Breast epithelium (tissue), 4 donors: ENCODE measurements at regions not wholly inside any gene's neighbourhood (a gene's known extent, or its start where the extent isn't known, plus 50 kb on each side); places are given as distances from the start of the nearest gene placed in this dataset.

ENCODE experiments used
- DNase-seq, 2 donors: peaks; one replicate each; pipeline ENCODE4 v3.0.0-alpha.2; 2019; ENCODE audit warnings: low spot score in 2 of 2
- H3K27ac ChIP-seq, 2 donors: fragments of 200-600 bp; sonication (generic) in 1 of 2; one replicate each; pipeline ENCODE4 v1.5.1; 2016 to 2019; ENCODE audit warnings: mild to moderate bottlenecking in 1 of 2
- H3K27me3 ChIP-seq, 2 donors: fragments of 200-600 bp; sonication (generic) in 1 of 2; one replicate each; pipeline versions ENCODE4 v1.5.1 to v1.6.0; 2017 to 2019; ENCODE audit warnings: control low read depth in 1 of 2, mild to moderate bottlenecking in 1 of 2
- H3K36me3 ChIP-seq: fragments of 200-600 bp; one replicate; pipeline ENCODE4 v1.5.1; 2019
- H3K4me1 ChIP-seq, 2 donors: fragments of 200-600 bp; sonication (generic); one replicate each; pipeline ENCODE4 v1.5.1; 2016 to 2019; ENCODE audit warnings: control low read depth in 1 of 2
- H3K4me3 ChIP-seq, 3 donors: fragments of 200-600 bp; sonication (generic); 1 replicate in 2 of 3; 2 replicates in 1 of 3; pipeline ENCODE4 v1.5.1; 2016 to 2019; ENCODE audit warnings: mild to moderate bottlenecking in 3 of 3, moderate library complexity in 2 of 3
- H3K9me3 ChIP-seq, 2 donors: fragments of 200-600 bp; sonication (generic) in 1 of 2; one replicate each; pipeline ENCODE4 v1.5.1; 2016 to 2019; ENCODE audit warnings: control low read depth in 1 of 2
- CTCF ChIP-seq, 3 donors: fragments of 450-650 bp; IDR thresholded peaks; one replicate each; pipeline ENCODE4 v1.5.1; 2016 to 2017; ENCODE audit warnings: antibody characterized with exemption in 3 of 3, mild to moderate bottlenecking in 3 of 3, moderate library complexity in 3 of 3
- POLR2A ChIP-seq: fragments of 450-650 bp; IDR thresholded peaks from one replicate; pipeline ENCODE4 v1.6.1; 2016; ENCODE audit warnings: antibody characterized with exemption, mild to moderate bottlenecking, moderate library complexity
- POLR2AphosphoS5 ChIP-seq, 3 donors: sonication (generic); formaldehyde crosslinking; IDR thresholded peaks; one replicate each; pipeline ENCODE4 v1.6.1; 2017; ENCODE audit warnings: antibody characterized with exemption in 3 of 3
- intact Hi-C: fragments of 100-400 bp; cut with DNase I; formaldehyde crosslinking; loops from one replicate; pipeline ENCODE4 v1.15.1; 2023; ENCODE audit warnings: low total_unique reads

GRCh38 chr4:79233820-79234219 lies 92.0 kb downstream of the NAA11 start:
- intact Hi-C loops, result no loop called here
- no peak for TF ChIP-seq CTCF (IDR thresholded peaks at IDR 0.05)
- TF ChIP-seq POLR2AphosphoS5 (IDR thresholded peaks at IDR 0.05), result no peak
- no peak for TF ChIP-seq POLR2A
- no peak overlapping the region for H3K27ac ChIP-seq
- H3K9me3 ChIP-seq, result no peaks in the 10 kb centered on the region
- no peaks in the 10 kb centered on the region for H3K27me3 ChIP-seq
- DNase-seq, result no peak
- H3K4me1 ChIP-seq, result no peaks in the 10 kb centered on the region
- no peaks in the 10 kb centered on the region for H3K36me3 ChIP-seq
- H3K4me3 ChIP-seq, result no peak overlapping the region

GRCh38 chr4:79232540-79232939 lies 93.3 kb downstream of the NAA11 start:
- H3K27me3 ChIP-seq, result no peaks in the 10 kb centered on the region
- H3K9me3 ChIP-seq, result no peaks in the 10 kb centered on the region
- no peaks in the 10 kb centered on the region for H3K4me1 ChIP-seq
- intact Hi-C loops, result no loop called here
- H3K4me3 ChIP-seq, result no peak overlapping the region
- no peak for TF ChIP-seq POLR2AphosphoS5 (IDR thresholded peaks at IDR 0.05)
- no peak for TF ChIP-seq POLR2A
- TF ChIP-seq CTCF (IDR thresholded peaks at IDR 0.05), result no peak
- H3K36me3 ChIP-seq, result no peaks in the 10 kb centered on the region
- no peak for DNase-seq
- H3K27ac ChIP-seq, result no peak overlapping the region

- H3K27ac ChIP-seq, result no peak overlapping the region
- no peaks in the 10 kb centered on the region for H3K4me1 ChIP-seq
- no peaks in the 10 kb centered on the region for H3K9me3 ChIP-seq
- no peak for DNase-seq
- intact Hi-C loops, result no loop called here
- H3K4me3 ChIP-seq, result no peak overlapping the region
- TF ChIP-seq CTCF (IDR thresholded peaks at IDR 0.05) (no peak), POLR2A (no peak), POLR2AphosphoS5 (IDR thresholded peaks at IDR 0.05) (no peak)
- no peaks in the 10 kb centered on the region for H3K27me3 ChIP-seq
- no peaks in the 10 kb centered on the region for H3K36me3 ChIP-seq
These were observed 98.0 kb downstream of the NAA11 start for GRCh38 chr4:79227860-79228259.

GRCh38 chr4:79225360-79225759 lies 100.5 kb downstream of the NAA11 start:
- H3K27ac ChIP-seq, result no peak overlapping the region
- intact Hi-C loops, result no loop called here
- H3K4me3 ChIP-seq, result no peak overlapping the region
- DNase-seq, result no peak
- H3K36me3 ChIP-seq, result no peaks in the 10 kb centered on the region
- no peaks in the 10 kb centered on the region for H3K27me3 ChIP-seq
- TF ChIP-seq POLR2AphosphoS5 (IDR thresholded peaks at IDR 0.05) (no peak), POLR2A (no peak), CTCF (IDR thresholded peaks at IDR 0.05) (no peak)
- no peaks in the 10 kb centered on the region for H3K4me1 ChIP-seq
- H3K9me3 ChIP-seq, result no peaks in the 10 kb centered on the region

GRCh38 chr4:79224777-79225104 lies 101.1 kb downstream of the NAA11 start:
- Histone ChIP-seq H3K9me3 (no peaks in the 10 kb centered on the region), H3K27ac (no peak overlapping the region), H3K27me3 (no peaks in the 10 kb centered on the region), H3K36me3 (no peaks in the 10 kb centered on the region), H3K4me1 (no peaks in the 10 kb centered on the region), H3K4me3 (no peak overlapping the region)
- DNase-seq, result no peak
- no peak for TF ChIP-seq POLR2A
- no peak for TF ChIP-seq CTCF (IDR thresholded peaks at IDR 0.05)
- no peak for TF ChIP-seq POLR2AphosphoS5 (IDR thresholded peaks at IDR 0.05)
- intact Hi-C loops, result no loop called here
